ENCODE measurements at regions not wholly inside any gene's neighbourhood (a gene's known extent, or its start where the extent isn't known, plus 50 kb on each side); places are given as distances from the start of the nearest gene placed in this dataset.

GRCh38 chr7:10584886-10585285 is 388.8 kb upstream of the PHF14 start:
- Histone ChIP-seq H4K20me1 (no peaks in the 10 kb centered on the region), H3K9ac (no peak overlapping the region), H3K4me3 (no peak overlapping the region), H3K9me3 (no peaks in the 10 kb centered on the region), H3K27ac (no peak overlapping the region), H3K36me3 (no peaks in the 10 kb centered on the region), H3K4me1 (no peaks in the 10 kb centered on the region), H3K27me3 (no peaks in the 10 kb centered on the region), H3K4me2 (no peak overlapping the region)
- no peak for TF ChIP-seq Cebpa-rat (IDR thresholded peaks at IDR 0.05)

GRCh38 chr7:10588084-10588483 is 385.6 kb upstream of the PHF14 start:
- Histone ChIP-seq H3K27me3 (no peaks in the 10 kb centered on the region), H3K27ac (no peak overlapping the region), H3K9ac (no peak overlapping the region), H3K4me1 (no peaks in the 10 kb centered on the region), H4K20me1 (no peaks in the 10 kb centered on the region), H3K36me3 (no peaks in the 10 kb centered on the region), H3K4me3 (no peak overlapping the region), H3K4me2 (no peak overlapping the region), H3K9me3 (no peaks in the 10 kb centered on the region)
- no peak for TF ChIP-seq Cebpa-rat (IDR thresholded peaks at IDR 0.05)

GRCh38 chr7:10592604-10593003 is 381.1 kb upstream of the PHF14 start:
- Histone ChIP-seq H3K9ac (no peak overlapping the region), H4K20me1 (no peaks in the 10 kb centered on the region), H3K9me3 (no peaks in the 10 kb centered on the region), H3K4me1 (no peaks in the 10 kb centered on the region), H3K27me3 (no peaks in the 10 kb centered on the region), H3K27ac (no peak overlapping the region), H3K4me3 (no peak overlapping the region), H3K4me2 (no peak overlapping the region), H3K36me3 (no peaks in the 10 kb centered on the region)
- no peak for TF ChIP-seq Cebpa-rat (IDR thresholded peaks at IDR 0.05)

- Histone ChIP-seq H3K27me3 (no peaks in the 10 kb centered on the region), H3K4me1 (no peaks in the 10 kb centered on the region), H3K4me2 (no peak overlapping the region), H4K20me1 (no peaks in the 10 kb centered on the region), H3K4me3 (no peak overlapping the region), H3K27ac (no peak overlapping the region), H3K9me3 (no peaks in the 10 kb centered on the region), H3K9ac (no peak overlapping the region), H3K36me3 (no peaks in the 10 kb centered on the region)
- TF ChIP-seq Cebpa-rat (IDR thresholded peaks at IDR 0.05), result peak; percentile 68; the same call in 1 of the 2 replicates
Observed at GRCh38 chr7:10593080-10593479, 380.6 kb upstream of the PHF14 start.

- Histone ChIP-seq H3K27ac (no peak overlapping the region), H3K4me1 (no peaks in the 10 kb centered on the region), H4K20me1 (no peaks in the 10 kb centered on the region), H3K4me2 (no peak overlapping the region), H3K36me3 (no peaks in the 10 kb centered on the region), H3K4me3 (no peak overlapping the region), H3K27me3 (no peaks in the 10 kb centered on the region), H3K9ac (no peak overlapping the region), H3K9me3 (no peaks in the 10 kb centered on the region)
- TF ChIP-seq Cebpa-rat (IDR thresholded peaks at IDR 0.05), result no peak
Observed at GRCh38 chr7:10596827-10597226, 376.8 kb upstream of the PHF14 start.

- no peaks in the 10 kb centered on the region for H3K27me3 ChIP-seq
Observed at GRCh38 chr7:10604128-10604527, 369.5 kb upstream of the PHF14 start.

GRCh38 chr7:10612950-10613349 is 360.7 kb upstream of the PHF14 start:
- Histone ChIP-seq H3K4me2 (no peak overlapping the region), H3K9ac (no peak overlapping the region), H3K9me3 (no peaks in the 10 kb centered on the region), H4K20me1 (no peaks in the 10 kb centered on the region), H3K4me1 (no peaks in the 10 kb centered on the region), H3K27me3 (no peaks in the 10 kb centered on the region), H3K36me3 (no peaks in the 10 kb centered on the region), H3K27ac (no peak overlapping the region), H3K4me3 (no peak overlapping the region)
- TF ChIP-seq Cebpa-rat (IDR thresholded peaks at IDR 0.05), result no peak

More at GRCh38 chr7:10604128-10604527, 369.5 kb upstream of the PHF14 start:
- TF ChIP-seq Cebpa-rat (IDR thresholded peaks at IDR 0.05), result no peak
- H3K36me3 ChIP-seq, result no peaks in the 10 kb centered on the region
- no peak overlapping the region for H3K27ac ChIP-seq
- no peak overlapping the region for H3K9ac ChIP-seq
- no peaks in the 10 kb centered on the region for H3K4me1 ChIP-seq
- H4K20me1 ChIP-seq, result no peaks in the 10 kb centered on the region
- H3K9me3 ChIP-seq, result no peaks in the 10 kb centered on the region
- no peak overlapping the region for H3K4me3 ChIP-seq
- no peak overlapping the region for H3K4me2 ChIP-seq

GRCh38 chr7:10618953-10619352 is 354.7 kb upstream of the PHF14 start:
- no peaks in the 10 kb centered on the region for H3K27me3 ChIP-seq
- no peak overlapping the region for H3K4me2 ChIP-seq
- H3K27ac ChIP-seq, result no peak overlapping the region
- H3K9me3 ChIP-seq, result no peaks in the 10 kb centered on the region
- TF ChIP-seq Cebpa-rat (IDR thresholded peaks at IDR 0.05), result no peak
- no peaks in the 10 kb centered on the region for H3K36me3 ChIP-seq
- no peaks in the 10 kb centered on the region for H4K20me1 ChIP-seq
- no peak overlapping the region for H3K4me3 ChIP-seq
- no peaks in the 10 kb centered on the region for H3K4me1 ChIP-seq
- H3K9ac ChIP-seq, result no peak overlapping the region

- Histone ChIP-seq H3K27me3 (no peaks in the 10 kb centered on the region), H3K4me3 (no peak overlapping the region), H4K20me1 (no peaks in the 10 kb centered on the region), H3K4me2 (no peak overlapping the region), H3K9me3 (no peaks in the 10 kb centered on the region), H3K36me3 (no peaks in the 10 kb centered on the region), H3K4me1 (no peaks in the 10 kb centered on the region), H3K27ac (no peak overlapping the region), H3K9ac (no peak overlapping the region)
- no peak for TF ChIP-seq Cebpa-rat (IDR thresholded peaks at IDR 0.05)
Observed at GRCh38 chr7:10632712-10633111, 341.0 kb upstream of the PHF14 start.

GRCh38 chr7:10634239-10634638 is 339.4 kb upstream of the PHF14 start:
- TF ChIP-seq Cebpa-rat (IDR thresholded peaks at IDR 0.05), result no peak

GRCh38 chr7:10637991-10638390 is 335.7 kb upstream of the PHF14 start:
- H3K36me3 ChIP-seq, result no peaks in the 10 kb centered on the region
- no peak overlapping the region for H3K4me2 ChIP-seq
- no peaks in the 10 kb centered on the region for H3K27me3 ChIP-seq
- H3K4me1 ChIP-seq, result no peaks in the 10 kb centered on the region; the same call in 1 of the 2 replicates
- TF ChIP-seq Cebpa-rat (IDR thresholded peaks at IDR 0.05), result no peak
- no peak overlapping the region for H3K9ac ChIP-seq
- H3K9me3 ChIP-seq, result no peaks in the 10 kb centered on the region
- no peak overlapping the region for H3K27ac ChIP-seq
- H3K4me3 ChIP-seq, result no peak overlapping the region
- no peaks in the 10 kb centered on the region for H4K20me1 ChIP-seq

More at GRCh38 chr7:10634239-10634638, 339.4 kb upstream of the PHF14 start:
- Histone ChIP-seq H3K4me3 (no peak overlapping the region), H3K9ac (no peak overlapping the region), H3K9me3 (no peaks in the 10 kb centered on the region), H3K36me3 (no peaks in the 10 kb centered on the region), H3K27ac (no peak overlapping the region), H3K27me3 (no peaks in the 10 kb centered on the region), H3K4me2 (no peak overlapping the region), H4K20me1 (no peaks in the 10 kb centered on the region), H3K4me1 (no peaks in the 10 kb centered on the region)

All from BLaER1 (cell line).